Middle frontal gyrus (tissue), 1 donor: ENCODE measurements at regions not wholly inside any gene's neighbourhood (a gene's known extent, or its start where the extent isn't known, plus 50 kb on each side); places are given as distances from the start of the nearest gene placed in this dataset.
"Not testable (repeated sequence)": the region's sequence is repeated elsewhere in the genome, so short reads cannot be mapped to it uniquely, and the experiment has no call there.

ENCODE experiments used
- DNase-seq: peaks from one replicate; pipeline ENCODE4 v3.0.0-alpha.2; 2015; ENCODE audit warnings: low spot score; ENCODE audit errors: extremely low spot score

DNA sequence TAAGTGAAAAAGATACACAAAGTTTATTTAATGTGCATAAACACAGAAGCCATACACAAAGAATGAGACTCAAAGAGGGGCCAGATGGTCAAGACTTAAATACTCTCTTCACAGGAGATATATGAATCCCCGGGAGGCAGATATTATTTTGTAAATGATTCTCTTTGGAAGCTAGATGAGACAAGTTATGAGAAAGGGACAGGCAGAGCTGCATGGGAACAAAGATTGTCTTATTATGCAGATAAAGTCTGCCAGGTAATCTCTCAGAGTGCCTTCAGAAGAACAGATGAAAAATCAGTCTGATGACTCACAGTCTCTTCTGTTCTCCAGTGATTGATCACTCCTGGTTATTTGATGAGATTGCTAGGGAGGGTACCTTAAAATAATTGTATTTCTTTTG is 89.0 kb downstream of the NAF1 start:
- no peak for DNase-seq

DNA sequence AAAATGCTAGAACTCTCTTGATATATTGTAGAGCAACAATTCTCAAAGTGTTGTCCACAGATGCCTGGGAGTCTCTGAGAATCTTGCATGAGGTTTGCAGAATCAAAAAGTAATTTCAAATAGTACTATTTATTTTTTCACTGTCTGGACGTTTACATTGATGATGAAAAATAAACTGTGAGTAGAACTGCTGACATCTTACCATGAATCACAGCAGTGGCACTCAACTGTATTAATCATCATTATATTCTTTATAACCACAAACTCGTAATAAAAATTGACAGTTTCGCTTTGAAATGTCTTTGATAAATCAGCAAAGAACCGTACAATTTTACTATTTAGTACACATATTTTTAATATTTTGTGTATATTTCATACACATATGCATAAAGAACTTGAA is 94.5 kb downstream of the NAF1 start:
- no peak for DNase-seq

DNA sequence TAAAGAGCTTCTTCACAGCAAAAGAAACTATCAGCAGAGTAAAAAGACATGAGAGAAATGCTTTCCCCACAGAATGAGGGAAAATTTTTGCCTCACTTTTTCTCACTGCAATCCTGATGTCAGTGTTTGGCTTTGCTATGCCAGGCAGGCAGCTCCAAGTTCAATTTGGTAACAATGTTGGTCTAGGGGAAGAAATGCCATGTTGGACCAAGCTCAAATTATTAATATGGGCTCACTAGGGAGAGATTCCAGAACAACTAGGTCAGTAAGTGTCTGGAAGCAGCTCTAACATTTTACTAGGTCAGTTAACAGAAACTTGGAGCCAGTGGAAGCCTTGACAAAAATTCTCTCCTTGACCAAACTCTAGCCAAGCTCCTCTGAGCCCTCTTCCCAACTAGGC is 95.4 kb downstream of the NAF1 start:
- DNase-seq, result no peak

DNA sequence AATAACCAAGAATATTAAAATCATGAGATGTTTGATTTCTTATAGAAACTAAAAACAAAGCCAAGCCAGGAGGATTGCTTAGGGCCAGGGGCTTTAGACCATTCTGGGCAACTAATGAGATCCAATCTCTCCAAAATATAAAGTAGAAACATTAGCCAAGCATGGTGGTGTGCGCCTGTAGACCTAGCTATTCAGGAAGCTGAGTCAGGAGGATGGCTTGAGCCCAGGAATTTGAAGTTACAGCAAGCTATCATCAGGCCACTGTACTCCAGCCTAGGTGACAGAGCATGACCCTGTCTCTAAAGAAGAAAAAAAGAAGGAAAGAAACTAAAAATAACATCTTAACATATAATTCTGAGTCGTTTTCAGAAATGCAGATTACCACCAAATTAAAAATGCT is 96.7 kb downstream of the NAF1 start:
- no peak for DNase-seq

DNA sequence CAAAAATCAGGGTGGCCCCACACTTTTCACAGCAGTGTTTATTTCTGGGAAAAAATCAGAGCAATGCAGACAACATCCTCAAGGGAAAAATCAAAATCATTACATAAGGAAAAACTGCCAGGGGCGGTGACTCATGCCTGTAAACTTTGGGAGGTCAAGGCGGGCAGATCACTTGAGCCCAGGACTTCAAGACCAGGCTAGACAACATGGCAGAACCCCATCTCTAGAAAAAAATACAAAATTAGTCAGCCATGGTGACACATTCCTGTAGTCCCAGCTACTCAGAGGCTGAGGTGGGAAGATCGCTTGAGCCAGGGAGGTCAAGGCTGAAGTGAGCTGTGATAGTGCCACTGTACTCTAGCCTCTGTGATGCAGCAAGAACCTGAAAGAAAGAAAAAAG is 102.8 kb downstream of the NAF1 start:
- DNase-seq, result no peak

DNA sequence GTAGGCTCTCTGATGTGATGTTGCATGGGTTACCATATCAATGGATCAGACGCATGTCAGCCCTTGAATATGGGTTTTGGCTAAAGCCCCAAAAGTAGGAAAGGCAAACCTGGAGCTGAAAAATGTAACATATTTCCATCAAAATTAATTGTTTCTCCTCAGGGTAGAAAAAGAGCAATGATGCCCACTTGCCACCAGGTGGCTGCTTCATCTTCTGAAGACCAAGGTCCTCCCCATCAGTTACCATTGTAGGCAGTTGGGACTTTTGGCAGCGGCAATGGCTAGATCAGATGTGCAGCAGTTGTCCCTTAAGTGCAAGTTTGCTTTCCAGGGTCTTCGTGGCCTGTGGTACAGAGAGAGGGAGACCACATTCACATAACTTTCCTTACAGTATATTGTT is 118.2 kb downstream of the NAF1 start:
- DNase-seq, result no peak

DNA sequence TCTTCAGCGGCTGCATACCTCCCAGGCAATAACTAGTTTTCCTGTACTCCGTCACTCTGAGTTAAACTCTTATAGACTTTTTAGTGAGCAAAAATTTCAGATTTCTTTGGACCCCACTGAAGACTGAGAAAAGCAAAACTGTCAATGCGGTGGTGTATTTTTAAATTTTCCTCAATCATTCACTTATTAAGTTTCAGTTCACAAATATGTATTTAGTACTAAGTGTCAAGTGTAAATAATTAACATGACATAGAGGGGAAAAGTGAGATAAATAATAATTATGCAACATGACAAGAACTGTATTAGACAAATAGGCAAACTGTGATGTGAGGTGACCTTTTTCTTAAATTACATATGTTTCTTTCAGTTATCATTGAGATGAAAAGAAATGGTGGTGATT is 124.4 kb downstream of the NAF1 start:
- no peak for DNase-seq

DNA sequence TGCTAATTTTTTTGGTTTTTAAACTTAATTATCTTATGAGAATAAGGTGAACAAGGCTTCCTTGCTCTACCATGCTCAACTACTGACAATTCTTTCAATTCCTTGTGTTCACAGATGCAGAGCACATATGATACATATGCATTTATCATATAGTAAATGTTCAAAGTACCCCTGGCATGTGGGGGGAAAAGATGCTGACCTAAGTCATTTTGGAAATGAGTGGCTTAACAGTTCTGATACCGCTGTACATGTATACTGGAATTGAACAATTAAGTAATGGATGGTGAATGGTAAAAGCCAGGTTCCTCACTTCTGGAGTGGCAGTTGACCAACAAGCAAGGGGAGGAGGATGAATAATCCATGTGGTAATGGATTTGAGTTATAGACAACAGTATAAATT is 149.6 kb downstream of the NAF1 start:
- no peak for DNase-seq

DNA sequence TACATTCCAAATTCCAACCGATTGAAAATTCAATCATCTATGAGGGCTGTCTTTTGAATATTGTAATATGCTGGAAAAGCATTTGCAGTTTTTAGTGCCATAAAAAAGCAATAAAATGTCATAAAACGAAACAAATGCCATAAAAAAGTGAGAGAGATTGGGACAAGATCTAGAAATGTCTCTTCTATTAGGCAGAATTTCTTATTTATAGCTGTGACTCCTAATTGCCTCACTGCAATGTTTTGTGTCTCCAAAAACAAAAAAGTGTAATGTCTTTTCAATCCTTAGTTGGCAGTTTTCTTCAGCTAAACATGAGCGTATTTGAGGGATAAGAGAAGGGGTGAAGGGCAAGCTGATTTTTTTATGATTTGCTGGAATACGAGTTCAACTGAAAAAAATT is 153.9 kb downstream of the NAF1 start:
- DNase-seq, result no peak

DNA sequence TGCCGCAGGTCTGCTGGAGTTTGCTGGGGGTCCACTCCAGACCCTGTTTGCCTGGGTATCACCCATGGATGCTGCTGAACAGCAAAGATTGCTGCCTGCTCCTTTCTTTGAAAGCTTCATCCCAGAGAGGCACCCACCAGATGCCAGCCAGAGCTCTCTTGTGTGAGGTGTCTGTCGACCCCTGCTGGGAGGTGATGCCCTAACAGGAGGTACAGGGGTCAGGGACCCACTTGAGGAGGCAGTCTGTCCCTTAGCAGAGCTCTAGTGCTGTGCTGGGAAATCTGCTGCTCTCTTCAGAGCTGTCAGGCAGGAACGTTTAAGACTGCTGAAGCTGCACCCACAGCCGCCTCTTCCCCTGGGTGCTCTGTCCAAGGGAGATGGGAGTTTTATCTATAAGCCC is 162.7 kb downstream of the NAF1 start:
- DNase-seq, result no peak

DNA sequence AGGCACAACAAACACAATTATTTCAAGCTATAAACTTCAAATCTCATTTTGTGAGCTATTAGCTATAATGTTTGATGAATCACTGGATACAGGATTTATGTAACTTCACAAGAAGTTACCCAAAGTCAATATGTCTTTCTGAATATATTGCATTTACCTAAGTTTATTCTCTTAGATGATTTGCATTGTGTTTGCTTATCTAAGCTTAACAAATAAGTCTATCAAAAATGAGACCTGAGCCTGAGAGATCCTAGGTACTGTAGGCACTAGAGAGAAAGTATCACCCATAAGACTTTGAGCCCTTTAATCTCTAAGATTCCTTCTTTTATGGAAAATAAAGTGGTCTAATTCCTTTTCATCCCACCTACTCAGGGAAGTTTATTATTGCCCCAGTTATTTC is 178.2 kb downstream of the NAF1 start:
- no peak for DNase-seq

DNA sequence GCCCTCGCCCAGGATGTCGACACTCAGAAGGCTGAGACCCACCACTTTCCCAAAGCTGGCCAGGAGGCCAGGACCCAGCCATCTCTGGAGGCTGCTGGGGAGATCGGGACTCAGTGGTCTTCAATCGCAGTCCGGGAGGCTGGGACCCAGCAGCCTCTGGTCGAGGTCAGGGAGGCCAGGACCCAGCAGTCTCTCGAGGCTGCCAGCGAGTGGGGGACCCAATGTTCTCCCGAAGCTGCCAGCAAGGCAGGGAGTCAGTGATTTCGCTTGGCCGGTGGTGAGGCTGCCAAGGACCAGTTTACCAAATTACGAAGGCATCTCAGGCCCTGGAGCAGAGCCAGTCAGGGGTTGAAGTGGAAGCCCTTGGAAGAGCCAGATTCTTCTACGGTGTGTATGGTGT is 181.6 kb downstream of the NAF1 start:
- DNase-seq, result no peak

DNA sequence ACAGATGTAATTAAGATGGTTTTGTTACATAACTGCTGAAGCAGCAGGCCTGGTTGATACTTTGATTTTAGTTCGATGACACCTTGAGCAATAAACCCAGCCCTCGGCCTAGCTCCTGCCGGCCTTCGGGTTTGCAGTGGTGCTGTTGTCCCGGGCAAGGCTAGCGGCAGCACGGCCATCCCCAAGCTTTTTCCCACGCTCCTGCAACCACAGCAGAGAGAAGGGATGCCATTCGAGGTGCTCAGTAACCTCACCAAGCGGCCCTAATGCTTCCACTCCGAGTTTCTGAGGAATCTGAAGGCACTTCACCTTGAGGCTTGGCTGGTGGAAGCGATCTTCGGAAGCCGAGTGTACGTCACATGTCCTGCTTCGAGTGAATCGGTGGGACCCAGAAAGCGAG is 182.1 kb downstream of the NAF1 start:
- no peak for DNase-seq

DNA sequence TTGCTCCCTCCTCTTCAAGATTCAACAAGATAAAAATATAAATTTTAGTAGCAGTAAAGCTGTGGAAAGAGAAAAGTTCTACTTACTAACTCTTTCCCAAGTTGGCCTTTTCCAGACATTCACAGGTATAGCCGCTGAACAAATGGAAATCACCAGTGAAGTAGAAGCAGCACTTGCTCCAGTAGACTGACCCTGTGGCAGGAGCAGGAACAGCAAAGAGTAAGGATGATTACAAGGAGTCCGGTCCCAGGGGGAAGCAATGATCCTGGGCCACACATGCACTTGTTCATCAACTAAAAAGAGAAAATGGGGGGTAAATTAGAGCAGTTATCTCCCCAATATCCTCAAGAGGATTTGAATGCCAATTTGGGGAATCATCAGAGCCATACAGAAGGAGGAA is 184.9 kb downstream of the NAF1 start:
- DNase-seq, result no peak

DNA sequence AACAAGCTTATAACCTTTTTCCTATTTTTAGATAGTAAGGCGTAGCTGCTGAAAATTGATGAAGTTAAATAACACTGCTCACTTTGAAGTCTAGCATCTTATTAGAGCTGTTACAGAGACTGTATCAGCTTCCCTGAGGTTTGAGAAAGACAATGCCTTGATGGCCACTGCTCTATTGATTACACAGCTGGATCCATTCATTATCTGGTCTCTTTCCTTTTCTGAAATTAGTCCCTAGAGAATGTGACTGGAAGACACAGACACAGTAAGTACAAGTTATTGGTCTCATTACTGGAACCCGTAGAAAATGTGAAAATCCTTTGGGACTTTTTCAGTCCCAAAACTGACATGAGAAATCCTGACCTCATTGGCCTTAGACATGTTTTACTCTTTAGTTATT is 188.3 kb downstream of the NAF1 start:
- no peak for DNase-seq

DNA sequence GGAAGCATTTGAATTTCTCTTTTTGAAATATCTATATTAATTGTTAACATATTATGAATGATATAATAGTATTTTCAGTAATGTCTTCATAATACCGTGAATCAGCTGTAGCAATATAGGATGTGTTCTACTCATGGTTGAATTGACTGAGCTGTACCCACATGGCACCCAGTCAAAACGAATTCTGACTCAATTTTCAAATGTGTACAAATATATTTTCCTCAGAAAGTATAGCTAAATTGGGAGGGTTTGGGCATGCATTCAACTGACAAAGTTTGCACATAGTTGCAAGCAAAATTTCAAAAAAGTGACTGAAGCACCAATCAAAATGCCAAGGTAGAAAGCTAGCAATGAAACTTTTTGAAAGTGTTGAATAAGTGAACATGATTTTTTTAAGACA is 188.9 kb downstream of the NAF1 start:
- no peak for DNase-seq

DNA sequence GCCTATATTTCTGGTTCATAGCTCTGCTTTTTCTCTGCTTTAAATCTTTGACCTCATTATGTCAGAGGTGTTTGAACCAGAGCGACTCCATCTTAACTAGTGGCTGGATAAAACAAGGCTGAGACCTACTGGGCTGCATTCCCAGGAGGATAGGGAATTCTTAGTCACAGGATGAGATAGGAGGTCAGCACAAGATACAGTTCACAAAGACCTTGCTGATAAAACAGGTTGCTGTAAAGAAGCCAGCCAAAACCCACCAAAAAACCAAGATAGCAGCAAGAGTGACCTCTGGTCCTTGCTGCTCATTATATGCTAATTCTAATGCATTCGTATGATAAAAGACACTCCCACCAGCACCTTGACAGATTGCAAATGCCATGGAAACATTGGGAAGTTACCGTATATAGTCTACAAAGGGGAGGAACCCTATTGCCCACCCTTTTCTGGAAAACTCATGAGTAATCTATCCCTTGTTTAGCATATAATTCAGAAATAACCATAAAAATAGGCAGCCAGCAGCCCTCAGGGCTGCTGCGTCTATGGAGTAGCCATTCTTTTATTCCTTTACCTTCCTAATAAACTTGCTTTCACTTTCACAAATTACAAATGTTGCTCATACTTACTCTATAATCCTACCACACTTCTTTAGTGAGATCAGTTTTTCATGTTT is 193.9 kb downstream of the NAF1 start:
- no peak for DNase-seq

DNA sequence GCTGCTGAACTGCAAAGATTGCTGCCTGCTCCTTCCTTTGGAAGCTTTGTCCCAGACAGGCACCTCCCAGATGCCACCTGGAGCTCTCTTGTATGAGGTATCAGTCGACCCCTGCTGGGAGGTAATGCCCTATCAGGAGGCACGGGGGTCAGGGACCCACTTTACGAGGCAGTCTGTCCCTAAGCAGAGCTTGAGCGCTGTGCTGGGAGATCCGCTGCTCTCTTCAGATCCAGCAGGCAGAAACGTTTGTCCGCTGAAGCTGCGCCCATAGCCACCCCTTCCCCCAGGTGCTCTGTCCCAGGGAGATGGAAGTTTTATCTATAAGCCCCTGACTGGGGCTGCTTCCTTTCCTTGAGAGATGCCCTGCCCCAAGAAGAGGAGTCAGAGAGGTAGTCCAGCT is 197.5 kb downstream of the NAF1 start:
- no peak for DNase-seq

DNA sequence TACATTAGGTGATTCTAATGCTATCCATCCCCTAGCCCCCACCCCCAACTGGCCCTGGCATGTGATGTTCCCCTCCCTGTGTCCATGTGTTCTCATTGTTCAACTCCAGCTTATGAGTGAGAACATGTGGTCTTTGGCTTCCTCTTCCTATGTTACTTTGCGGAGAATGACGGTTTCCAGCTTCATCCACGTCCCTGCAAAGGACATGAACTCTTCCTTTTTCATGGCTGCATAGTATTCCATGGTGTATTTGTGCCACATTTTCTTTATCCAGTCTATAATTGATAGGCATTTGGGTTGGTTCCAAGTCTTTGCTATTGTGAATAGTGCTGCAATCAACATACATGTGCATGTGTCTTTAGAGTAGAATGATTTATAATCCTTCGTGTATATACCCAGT is 200.7 kb downstream of the NAF1 start:
- not testable (repeated sequence) for DNase-seq

DNA sequence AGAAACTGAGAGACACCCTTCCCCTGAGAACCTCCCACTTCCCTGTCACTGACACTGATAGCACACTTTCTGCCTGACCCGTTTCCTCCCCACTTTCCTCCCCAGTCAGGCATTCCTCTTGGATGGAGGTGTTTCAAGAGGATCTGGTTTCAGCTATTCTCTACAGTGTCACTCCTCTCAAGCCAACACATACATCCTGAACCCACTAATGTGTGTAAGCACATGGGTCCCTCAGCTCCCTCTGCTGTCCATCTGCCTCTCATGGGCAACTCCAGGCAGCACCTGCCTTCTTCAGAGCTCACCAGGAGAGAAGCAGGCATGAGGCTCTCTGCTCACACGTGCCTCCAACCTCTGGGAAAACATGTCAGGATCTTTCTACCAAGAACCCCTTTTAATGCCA is 207.6 kb downstream of the NAF1 start:
- no peak for DNase-seq

DNA sequence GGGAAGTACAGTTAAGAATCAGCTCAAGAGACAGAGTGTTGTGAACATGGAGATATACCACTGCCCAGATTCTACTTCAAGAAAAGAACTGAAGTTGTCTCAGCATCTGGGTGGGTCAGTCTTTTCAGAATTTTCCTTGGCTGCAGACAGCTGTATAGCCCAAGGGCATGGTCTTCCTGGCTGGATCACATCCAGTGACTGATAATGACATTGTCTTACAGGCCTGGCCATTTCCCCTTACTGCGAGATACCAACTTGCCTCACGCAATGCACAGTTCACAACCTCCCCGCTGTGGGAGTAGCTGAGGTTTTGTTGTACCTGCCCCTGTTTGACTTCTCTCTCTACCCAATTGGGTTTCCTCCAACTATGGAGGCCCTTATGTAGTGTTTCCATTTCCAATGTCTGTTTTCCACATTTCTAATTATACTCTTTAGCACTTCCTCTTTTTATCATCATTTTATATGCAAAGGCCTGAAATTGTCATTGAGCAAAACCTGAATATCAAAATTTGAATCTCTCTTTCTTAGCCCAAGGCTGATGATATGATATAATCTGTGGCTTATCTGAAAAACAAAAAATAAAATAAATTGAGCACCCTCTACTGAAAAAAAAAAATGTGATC is 209.1 kb downstream of the NAF1 start:
- DNase-seq, result no peak

DNA sequence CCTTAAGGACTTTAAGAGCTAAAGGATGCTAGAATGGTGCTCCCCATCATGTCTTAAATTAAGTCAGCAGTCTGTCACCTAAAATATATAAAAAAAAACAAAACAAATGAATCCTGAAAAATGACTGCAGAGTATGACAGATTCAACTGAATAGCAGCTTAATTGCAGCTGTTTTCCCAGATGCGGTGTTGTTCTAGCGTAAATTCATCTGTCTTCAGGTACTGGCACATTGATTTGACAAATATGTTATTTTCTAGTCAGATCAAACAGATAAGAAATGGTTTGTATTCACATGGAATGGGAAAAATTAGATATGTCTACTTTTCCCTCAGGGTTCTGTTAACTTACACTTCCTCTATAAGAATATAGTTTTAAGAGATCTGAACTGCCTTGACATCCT is 211.7 kb downstream of the NAF1 start:
- DNase-seq, result no peak

DNA sequence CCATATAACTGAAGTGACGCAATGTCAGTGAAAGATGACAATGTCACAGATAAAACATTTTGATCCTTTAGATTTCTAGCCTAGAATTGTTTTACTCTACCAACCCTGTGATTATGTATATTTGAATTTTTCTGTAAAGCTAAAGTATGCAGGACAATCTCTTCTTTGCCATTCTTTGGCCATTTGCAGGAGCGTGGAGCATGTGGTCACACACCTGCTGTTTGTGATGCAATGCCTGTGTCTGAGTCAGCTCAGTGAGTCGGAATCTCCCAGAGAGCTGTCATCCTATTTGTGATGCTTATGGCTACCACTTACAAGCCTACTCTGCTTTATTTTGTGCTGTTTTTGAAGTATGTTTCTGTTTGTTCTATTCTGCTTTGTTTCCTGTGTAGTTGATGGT is 214.5 kb downstream of the NAF1 start:
- DNase-seq, result no peak

DNA sequence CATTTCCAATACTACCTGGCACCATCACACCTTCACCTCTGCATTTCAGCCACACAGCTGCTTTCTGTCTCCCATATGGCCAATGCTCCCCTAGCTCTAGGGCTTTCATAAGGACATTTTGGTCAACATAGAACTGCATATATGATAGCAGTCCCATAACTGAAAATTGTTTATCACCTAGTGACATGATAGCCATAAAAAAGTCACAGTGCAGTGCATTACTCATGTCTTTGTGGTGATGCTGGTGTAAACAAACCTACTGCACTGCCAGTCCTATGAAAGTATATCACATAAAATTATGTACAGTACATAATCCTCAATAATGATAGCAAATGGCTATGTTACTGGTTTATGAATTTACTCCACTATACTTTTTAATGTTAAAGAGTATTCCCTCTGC is 221.0 kb downstream of the NAF1 start:
- no peak for DNase-seq
